ENCODE measurements at regions not wholly inside any gene's neighbourhood (a gene's known extent, or its start where the extent isn't known, plus 50 kb on each side); places are given as distances from the start of the nearest gene placed in this dataset.
"Not testable (repeated sequence)": the region's sequence is repeated elsewhere in the genome, so short reads cannot be mapped to it uniquely, and the experiment has no call there.

GRCh38 chr17:14525551-14526455, 224.9 kb downstream of the HS3ST3B1 start:
- Mint-ChIP-seq H3K9me3 (no peaks in the 10 kb centered on the region), H3K27me3 (no peaks in the 10 kb centered on the region), H3K27ac (no peak overlapping the region), H3K4me1 (peaks cover 17% of the 10 kb centered on the region), H3K36me3 (no peaks in the 10 kb centered on the region), H3K4me3 (no peak overlapping the region)

GRCh38 chr17:14522795-14523387, 222.0 kb downstream of the HS3ST3B1 start:
- Mint-ChIP-seq H3K4me3 (no peak overlapping the region), H3K36me3 (no peaks in the 10 kb centered on the region), H3K9me3 (no peaks in the 10 kb centered on the region), H3K4me1 (peaks cover 17% of the 10 kb centered on the region), H3K27me3 (no peaks in the 10 kb centered on the region), H3K27ac (no peak overlapping the region)

DNA sequence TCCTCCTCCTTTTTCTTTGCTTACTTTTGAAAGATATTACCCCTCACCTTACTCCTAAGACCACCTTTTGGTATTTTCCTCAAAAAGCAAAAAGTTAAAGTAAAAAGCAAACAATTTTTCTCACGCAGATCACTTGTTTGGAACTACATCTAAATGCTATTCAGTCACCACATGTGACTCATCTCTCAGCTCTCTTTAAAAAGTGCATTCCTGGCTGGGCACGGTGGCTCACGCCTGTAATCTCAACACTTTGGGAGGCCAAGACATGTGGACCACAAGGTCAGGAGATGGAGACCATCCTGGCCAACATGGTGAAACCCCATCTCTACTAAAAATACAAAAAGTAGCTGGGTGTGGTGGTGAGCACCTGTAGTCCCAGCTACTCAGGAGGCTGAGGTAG, 218.0 kb downstream of the HS3ST3B1 start:
- not testable (repeated sequence) for H3K27me3 Mint-ChIP-seq, H3K36me3 Mint-ChIP-seq

GRCh38 chr17:14514973-14515372, 214.1 kb downstream of the HS3ST3B1 start:
- no peaks in the 10 kb centered on the region for H3K9me3 Mint-ChIP-seq
- H3K4me1 Mint-ChIP-seq: no peaks in the 10 kb centered on the region
- no peaks in the 10 kb centered on the region for H3K36me3 Mint-ChIP-seq
- no peak overlapping the region for H3K4me3 Mint-ChIP-seq
- no peak overlapping the region for H3K27ac Mint-ChIP-seq
- no peaks in the 10 kb centered on the region for H3K27me3 Mint-ChIP-seq

More for the DNA sequence above, 218.0 kb downstream of the HS3ST3B1 start:
- H3K27ac Mint-ChIP-seq, H3K9me3 Mint-ChIP-seq, H3K4me1 Mint-ChIP-seq, H3K4me3 Mint-ChIP-seq: not testable (repeated sequence)

GRCh38 chr17:14513835-14514234, 213.0 kb downstream of the HS3ST3B1 start:
- no peaks in the 10 kb centered on the region for H3K36me3 Mint-ChIP-seq
- no peaks in the 10 kb centered on the region for H3K9me3 Mint-ChIP-seq
- H3K27ac Mint-ChIP-seq: no peak overlapping the region
- no peaks in the 10 kb centered on the region for H3K27me3 Mint-ChIP-seq
- no peak overlapping the region for H3K4me3 Mint-ChIP-seq
- H3K4me1 Mint-ChIP-seq: no peaks in the 10 kb centered on the region

DNA sequence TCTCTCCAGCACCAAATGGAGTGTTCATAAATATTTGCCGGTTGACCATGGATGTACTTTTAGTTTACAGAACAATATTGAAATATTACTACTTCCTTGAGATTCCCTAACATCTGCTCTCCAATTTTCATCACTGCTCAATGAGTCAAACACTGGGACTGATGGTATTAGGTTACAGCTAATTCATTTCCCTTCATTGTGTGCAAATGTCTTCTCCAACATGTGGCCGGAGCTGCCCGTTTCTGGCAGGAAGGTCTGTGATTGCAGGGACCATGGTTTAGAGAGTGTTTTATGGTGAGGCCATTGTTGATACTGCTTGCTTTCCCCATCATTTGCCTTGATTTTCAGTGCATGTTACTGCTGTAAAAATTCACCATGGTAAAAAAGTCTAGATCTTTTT, 209.3 kb downstream of the HS3ST3B1 start:
- H3K4me3 Mint-ChIP-seq: no peak overlapping the region
- no peaks in the 10 kb centered on the region for H3K36me3 Mint-ChIP-seq
- H3K9me3 Mint-ChIP-seq: no peaks in the 10 kb centered on the region

DNA sequence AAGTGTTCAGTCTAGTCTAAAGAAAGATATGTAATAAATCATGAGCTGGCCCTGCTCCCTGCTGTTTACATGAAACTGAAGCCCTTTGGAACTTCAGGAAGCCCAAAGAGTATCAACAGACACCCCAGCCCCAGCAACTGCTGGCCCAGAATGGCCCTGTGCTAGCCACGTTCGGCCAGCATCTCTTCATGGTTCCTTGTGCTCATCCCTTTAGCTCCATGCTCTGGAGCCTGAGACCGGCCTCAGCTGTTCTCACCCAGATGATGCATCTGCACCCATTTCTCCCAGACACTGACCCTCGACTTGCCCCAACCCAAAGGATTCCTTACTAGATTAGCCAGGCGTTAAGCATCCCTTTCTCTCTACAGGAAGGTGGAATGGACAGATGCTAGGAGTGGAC, 207.3 kb downstream of the HS3ST3B1 start:
- Mint-ChIP-seq H3K36me3 (no peaks in the 10 kb centered on the region), H3K4me1 (no peaks in the 10 kb centered on the region), H3K27me3 (no peaks in the 10 kb centered on the region), H3K4me3 (no peak overlapping the region), H3K9me3 (no peaks in the 10 kb centered on the region), H3K27ac (no peak overlapping the region)

More for the DNA sequence above, 209.3 kb downstream of the HS3ST3B1 start:
- Mint-ChIP-seq H3K27ac (no peak overlapping the region), H3K4me1 (no peaks in the 10 kb centered on the region), H3K27me3 (no peaks in the 10 kb centered on the region)

- Mint-ChIP-seq H3K27ac (no peak overlapping the region), H3K27me3 (no peaks in the 10 kb centered on the region), H3K4me3 (no peak overlapping the region), H3K36me3 (no peaks in the 10 kb centered on the region), H3K4me1 (no peaks in the 10 kb centered on the region), H3K9me3 (no peaks in the 10 kb centered on the region)
Measured at GRCh38 chr17:14506364-14506763, 205.5 kb downstream of the HS3ST3B1 start.

DNA sequence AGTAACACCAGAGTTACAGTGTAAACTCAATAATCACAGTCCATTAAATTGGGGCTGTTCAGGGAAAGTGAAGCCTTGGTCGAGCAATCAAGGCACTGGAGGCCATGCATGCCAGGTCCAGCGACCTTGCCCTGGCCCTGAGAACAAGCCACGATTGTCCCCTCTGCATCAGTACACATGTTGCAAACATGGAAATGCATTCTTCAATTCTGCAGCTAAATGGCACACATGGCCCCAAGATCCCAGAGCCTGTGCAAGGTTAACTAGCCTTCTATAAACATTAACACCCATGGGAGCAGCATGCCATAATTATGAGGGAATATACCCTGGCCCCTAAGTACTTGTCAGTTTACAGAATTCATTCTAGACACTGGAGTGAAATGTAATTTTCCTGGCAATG, 204.7 kb downstream of the HS3ST3B1 start:
- H3K27me3 Mint-ChIP-seq: no peaks in the 10 kb centered on the region
- H3K4me3 Mint-ChIP-seq: no peak overlapping the region
- H3K27ac Mint-ChIP-seq: no peak overlapping the region
- H3K4me1 Mint-ChIP-seq: no peaks in the 10 kb centered on the region
- H3K36me3 Mint-ChIP-seq: no peaks in the 10 kb centered on the region
- H3K9me3 Mint-ChIP-seq: no peaks in the 10 kb centered on the region

DNA sequence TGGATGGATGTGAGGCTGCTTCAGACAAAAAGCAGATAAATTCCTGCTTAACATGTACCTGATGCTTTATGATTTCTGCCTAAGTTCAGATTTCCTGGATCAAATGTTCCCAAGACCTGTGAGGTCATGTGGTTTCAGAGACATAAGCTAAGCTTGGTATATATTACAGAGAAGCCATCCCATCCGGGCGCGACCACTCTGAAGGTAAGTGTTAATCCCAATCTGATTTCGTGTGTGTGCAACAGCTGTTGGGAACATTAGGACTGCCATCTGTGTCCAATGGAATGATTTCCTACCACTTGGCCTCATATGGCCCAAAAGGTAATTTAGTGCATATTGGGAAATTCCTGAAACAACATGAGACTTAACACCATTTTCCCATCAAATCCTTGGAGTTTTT, 199.1 kb downstream of the HS3ST3B1 start:
- peaks cover 8% of the 10 kb centered on the region for H3K9me3 Mint-ChIP-seq
- no peak overlapping the region for H3K27ac Mint-ChIP-seq
- H3K27me3 Mint-ChIP-seq: no peaks in the 10 kb centered on the region
- no peak overlapping the region for H3K4me3 Mint-ChIP-seq
- peaks cover 4% of the 10 kb centered on the region for H3K36me3 Mint-ChIP-seq
- H3K4me1 Mint-ChIP-seq: no peaks in the 10 kb centered on the region

GRCh38 chr17:14498812-14499211, 197.9 kb downstream of the HS3ST3B1 start:
- Mint-ChIP-seq H3K4me1 (no peaks in the 10 kb centered on the region), H3K27me3 (no peaks in the 10 kb centered on the region), H3K36me3 (peaks cover 4% of the 10 kb centered on the region), H3K27ac (no peak overlapping the region), H3K4me3 (no peak overlapping the region), H3K9me3 (peaks cover 14% of the 10 kb centered on the region)

- H3K9me3 Mint-ChIP-seq: peaks cover 20% of the 10 kb centered on the region
- no peak overlapping the region for H3K4me3 Mint-ChIP-seq
- H3K27me3 Mint-ChIP-seq: no peaks in the 10 kb centered on the region
- no peaks in the 10 kb centered on the region for H3K4me1 Mint-ChIP-seq
- no peak overlapping the region for H3K27ac Mint-ChIP-seq
- H3K36me3 Mint-ChIP-seq: peaks cover 4% of the 10 kb centered on the region
Measured at GRCh38 chr17:14494161-14494560, 193.3 kb downstream of the HS3ST3B1 start.

- Mint-ChIP-seq H3K27me3 (no peaks in the 10 kb centered on the region), H3K9me3 (peaks cover 11% of the 10 kb centered on the region), H3K27ac (no peak overlapping the region), H3K4me1 (no peaks in the 10 kb centered on the region), H3K4me3 (no peak overlapping the region), H3K36me3 (no peaks in the 10 kb centered on the region)
Measured at GRCh38 chr17:14489986-14490385, 189.1 kb downstream of the HS3ST3B1 start.

DNA sequence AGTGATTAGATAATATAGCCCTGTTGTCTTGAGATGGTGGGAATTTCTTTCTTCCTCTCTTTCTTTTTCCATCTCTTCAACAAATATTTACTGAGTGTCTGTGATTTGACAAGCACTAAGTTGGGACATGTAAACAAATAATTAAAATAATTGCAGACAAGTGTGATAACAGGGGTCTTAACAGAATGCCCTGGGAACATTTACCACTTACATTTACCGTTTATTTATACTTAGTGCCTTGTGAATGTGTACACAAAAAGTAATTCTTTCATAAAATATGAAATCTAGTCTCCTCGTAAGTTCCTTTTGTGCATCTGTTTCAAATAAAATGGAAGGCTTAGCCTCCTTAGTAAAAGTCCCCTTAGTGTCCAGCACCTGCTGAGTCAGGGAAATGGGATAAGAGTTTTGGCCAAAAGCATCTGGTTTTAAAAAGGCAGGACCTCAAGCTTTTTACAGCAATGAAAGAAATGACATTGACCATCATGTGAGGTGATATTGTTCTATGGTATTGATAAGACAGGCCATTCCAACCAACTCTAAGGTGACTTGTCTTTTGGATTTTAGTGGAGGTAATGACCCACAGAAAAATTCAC, 188.2 kb downstream of the HS3ST3B1 start:
- Mint-ChIP-seq H3K27me3 (no peaks in the 10 kb centered on the region), H3K4me3 (no peak overlapping the region), H3K36me3 (no peaks in the 10 kb centered on the region), H3K27ac (no peak overlapping the region), H3K4me1 (no peaks in the 10 kb centered on the region), H3K9me3 (peaks cover 6% of the 10 kb centered on the region)

- Mint-ChIP-seq H3K4me3 (no peak overlapping the region), H3K27ac (no peak overlapping the region), H3K4me1 (no peaks in the 10 kb centered on the region), H3K27me3 (no peaks in the 10 kb centered on the region), H3K36me3 (no peaks in the 10 kb centered on the region), H3K9me3 (peaks cover 4% of the 10 kb centered on the region)
Measured at GRCh38 chr17:14487068-14487467, 186.2 kb downstream of the HS3ST3B1 start.

- H3K9me3 Mint-ChIP-seq: peaks cover 11% of the 10 kb centered on the region
- H3K27me3 Mint-ChIP-seq: no peaks in the 10 kb centered on the region
- H3K36me3 Mint-ChIP-seq: no peaks in the 10 kb centered on the region
Measured at GRCh38 chr17:14482715-14483114, 181.8 kb downstream of the HS3ST3B1 start.

More at GRCh38 chr17:14482715-14483114, 181.8 kb downstream of the HS3ST3B1 start:
- no peak overlapping the region for H3K4me3 Mint-ChIP-seq
- no peak overlapping the region for H3K27ac Mint-ChIP-seq
- H3K4me1 Mint-ChIP-seq: no peaks in the 10 kb centered on the region

All from activated naive CD4-positive, alpha-beta T cell treated with anti-CD3 and anti-CD28 coated beads, Interleukin-2, amount 50 U/mL, for 24 hours (primary cell).